ENCODE measurements at regions not wholly inside any gene's neighbourhood (a gene's known extent, or its start where the extent isn't known, plus 50 kb on each side); places are given as distances from the start of the nearest gene placed in this dataset.

DNA sequence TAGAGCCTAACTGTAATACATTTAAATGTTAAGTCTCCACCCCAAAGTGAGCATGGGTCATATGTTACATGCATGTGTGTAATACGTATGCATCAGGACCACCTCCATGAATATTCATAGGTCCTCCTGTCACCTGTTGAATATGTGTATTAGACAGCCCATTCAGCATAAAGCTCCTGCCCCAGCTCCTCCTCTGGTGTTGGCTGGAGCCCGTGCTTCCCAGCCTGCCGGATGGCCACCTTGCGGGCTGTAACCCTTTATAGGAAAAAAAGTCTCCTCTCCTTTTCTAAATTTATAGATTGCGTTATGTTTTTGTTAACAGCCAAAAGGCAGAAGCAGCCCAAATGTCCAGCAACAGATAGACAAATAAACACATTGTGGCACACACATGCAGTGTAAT, 299.5 kb downstream of the MED10 start:
- TF ChIP-seq, protein P1, sequence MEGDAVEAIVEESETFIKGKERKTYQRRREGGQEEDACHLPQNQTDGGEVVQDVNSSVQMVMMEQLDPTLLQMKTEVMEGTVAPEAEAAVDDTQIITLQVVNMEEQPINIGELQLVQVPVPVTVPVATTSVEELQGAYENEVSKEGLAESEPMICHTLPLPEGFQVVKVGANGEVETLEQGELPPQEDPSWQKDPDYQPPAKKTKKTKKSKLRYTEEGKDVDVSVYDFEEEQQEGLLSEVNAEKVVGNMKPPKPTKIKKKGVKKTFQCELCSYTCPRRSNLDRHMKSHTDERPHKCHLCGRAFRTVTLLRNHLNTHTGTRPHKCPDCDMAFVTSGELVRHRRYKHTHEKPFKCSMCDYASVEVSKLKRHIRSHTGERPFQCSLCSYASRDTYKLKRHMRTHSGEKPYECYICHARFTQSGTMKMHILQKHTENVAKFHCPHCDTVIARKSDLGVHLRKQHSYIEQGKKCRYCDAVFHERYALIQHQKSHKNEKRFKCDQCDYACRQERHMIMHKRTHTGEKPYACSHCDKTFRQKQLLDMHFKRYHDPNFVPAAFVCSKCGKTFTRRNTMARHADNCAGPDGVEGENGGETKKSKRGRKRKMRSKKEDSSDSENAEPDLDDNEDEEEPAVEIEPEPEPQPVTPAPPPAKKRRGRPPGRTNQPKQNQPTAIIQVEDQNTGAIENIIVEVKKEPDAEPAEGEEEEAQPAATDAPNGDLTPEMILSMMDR (conservative IDR thresholded peaks at IDR 0.05 in 1 of 2, IDR thresholded peaks at IDR 0.05 in 1 of 2; ENCODE audit: extremely low read depth in 1 of 2, insufficient read depth in 1 of 2, low read depth in 1 of 2, low read length in 2 of 2), result no peak
- no peak for TF ChIP-seq EZH2 (IDR thresholded peaks at IDR 0.05; ENCODE audit: borderline replicate concordance, low read length)

All from mammary epithelial cell (primary cell).